ENCODE measurements at regions not wholly inside any gene's neighbourhood (a gene's known extent, or its start where the extent isn't known, plus 50 kb on each side); places are given as distances from the start of the nearest gene placed in this dataset.

DNA sequence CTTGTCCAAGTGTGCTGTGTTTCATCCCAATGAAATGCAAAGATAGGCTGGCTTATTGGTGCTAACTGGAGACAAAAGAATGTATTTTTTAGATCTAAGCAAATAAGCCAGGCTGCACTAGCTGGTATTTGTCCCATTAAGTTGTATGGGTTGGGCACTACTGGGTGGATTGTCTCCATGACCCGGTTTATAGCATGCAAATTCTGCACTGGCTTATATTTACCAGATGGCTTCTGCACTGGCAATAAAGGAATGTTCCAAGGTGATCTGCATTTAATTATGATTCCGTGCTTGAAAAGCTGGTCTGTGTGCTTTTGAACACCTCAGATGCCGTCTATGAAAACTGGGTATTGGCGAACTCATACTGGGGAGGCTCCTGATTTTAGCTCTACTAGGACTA lies 61.4 kb upstream of the MOCS1 start:
- TF ChIP-seq, protein P1, sequence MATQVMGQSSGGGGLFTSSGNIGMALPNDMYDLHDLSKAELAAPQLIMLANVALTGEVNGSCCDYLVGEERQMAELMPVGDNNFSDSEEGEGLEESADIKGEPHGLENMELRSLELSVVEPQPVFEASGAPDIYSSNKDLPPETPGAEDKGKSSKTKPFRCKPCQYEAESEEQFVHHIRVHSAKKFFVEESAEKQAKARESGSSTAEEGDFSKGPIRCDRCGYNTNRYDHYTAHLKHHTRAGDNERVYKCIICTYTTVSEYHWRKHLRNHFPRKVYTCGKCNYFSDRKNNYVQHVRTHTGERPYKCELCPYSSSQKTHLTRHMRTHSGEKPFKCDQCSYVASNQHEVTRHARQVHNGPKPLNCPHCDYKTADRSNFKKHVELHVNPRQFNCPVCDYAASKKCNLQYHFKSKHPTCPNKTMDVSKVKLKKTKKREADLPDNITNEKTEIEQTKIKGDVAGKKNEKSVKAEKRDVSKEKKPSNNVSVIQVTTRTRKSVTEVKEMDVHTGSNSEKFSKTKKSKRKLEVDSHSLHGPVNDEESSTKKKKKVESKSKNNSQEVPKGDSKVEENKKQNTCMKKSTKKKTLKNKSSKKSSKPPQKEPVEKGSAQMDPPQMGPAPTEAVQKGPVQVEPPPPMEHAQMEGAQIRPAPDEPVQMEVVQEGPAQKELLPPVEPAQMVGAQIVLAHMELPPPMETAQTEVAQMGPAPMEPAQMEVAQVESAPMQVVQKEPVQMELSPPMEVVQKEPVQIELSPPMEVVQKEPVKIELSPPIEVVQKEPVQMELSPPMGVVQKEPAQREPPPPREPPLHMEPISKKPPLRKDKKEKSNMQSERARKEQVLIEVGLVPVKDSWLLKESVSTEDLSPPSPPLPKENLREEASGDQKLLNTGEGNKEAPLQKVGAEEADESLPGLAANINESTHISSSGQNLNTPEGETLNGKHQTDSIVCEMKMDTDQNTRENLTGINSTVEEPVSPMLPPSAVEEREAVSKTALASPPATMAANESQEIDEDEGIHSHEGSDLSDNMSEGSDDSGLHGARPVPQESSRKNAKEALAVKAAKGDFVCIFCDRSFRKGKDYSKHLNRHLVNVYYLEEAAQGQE (IDR thresholded peaks at IDR 0.05), result no peak
- TF ChIP-seq, protein P2, sequence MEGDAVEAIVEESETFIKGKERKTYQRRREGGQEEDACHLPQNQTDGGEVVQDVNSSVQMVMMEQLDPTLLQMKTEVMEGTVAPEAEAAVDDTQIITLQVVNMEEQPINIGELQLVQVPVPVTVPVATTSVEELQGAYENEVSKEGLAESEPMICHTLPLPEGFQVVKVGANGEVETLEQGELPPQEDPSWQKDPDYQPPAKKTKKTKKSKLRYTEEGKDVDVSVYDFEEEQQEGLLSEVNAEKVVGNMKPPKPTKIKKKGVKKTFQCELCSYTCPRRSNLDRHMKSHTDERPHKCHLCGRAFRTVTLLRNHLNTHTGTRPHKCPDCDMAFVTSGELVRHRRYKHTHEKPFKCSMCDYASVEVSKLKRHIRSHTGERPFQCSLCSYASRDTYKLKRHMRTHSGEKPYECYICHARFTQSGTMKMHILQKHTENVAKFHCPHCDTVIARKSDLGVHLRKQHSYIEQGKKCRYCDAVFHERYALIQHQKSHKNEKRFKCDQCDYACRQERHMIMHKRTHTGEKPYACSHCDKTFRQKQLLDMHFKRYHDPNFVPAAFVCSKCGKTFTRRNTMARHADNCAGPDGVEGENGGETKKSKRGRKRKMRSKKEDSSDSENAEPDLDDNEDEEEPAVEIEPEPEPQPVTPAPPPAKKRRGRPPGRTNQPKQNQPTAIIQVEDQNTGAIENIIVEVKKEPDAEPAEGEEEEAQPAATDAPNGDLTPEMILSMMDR (IDR thresholded peaks at IDR 0.05; ENCODE audit: low read depth, low read length, missing input control), result no peak
- TF ChIP-seq, protein P3, sequence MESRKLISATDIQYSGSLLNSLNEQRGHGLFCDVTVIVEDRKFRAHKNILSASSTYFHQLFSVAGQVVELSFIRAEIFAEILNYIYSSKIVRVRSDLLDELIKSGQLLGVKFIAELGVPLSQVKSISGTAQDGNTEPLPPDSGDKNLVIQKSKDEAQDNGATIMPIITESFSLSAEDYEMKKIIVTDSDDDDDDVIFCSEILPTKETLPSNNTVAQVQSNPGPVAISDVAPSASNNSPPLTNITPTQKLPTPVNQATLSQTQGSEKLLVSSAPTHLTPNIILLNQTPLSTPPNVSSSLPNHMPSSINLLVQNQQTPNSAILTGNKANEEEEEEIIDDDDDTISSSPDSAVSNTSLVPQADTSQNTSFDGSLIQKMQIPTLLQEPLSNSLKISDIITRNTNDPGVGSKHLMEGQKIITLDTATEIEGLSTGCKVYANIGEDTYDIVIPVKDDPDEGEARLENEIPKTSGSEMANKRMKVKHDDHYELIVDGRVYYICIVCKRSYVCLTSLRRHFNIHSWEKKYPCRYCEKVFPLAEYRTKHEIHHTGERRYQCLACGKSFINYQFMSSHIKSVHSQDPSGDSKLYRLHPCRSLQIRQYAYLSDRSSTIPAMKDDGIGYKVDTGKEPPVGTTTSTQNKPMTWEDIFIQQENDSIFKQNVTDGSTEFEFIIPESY (IDR thresholded peaks at IDR 0.05), result no peak
- TF ChIP-seq GABPA (IDR thresholded peaks at IDR 0.05 in 1 of 2, conservative IDR thresholded peaks at IDR 0.05 in 1 of 2), result no peak
